Natural killer cell treated with Interleukin-12 subunit alpha and Interleukin-12 subunit beta and Interleukin-15 and Interleukin-18, amount 100 ng/mL, for 72 hours (primary cell): ENCODE measurements at regions not wholly inside any gene's neighbourhood (a gene's known extent, or its start where the extent isn't known, plus 50 kb on each side); places are given as distances from the start of the nearest gene placed in this dataset.
"Not testable (repeated sequence)": the region's sequence is repeated elsewhere in the genome, so short reads cannot be mapped to it uniquely, and the experiment has no call there.

Experiments
- ATAC-seq, 2 donors: fragments of 150-1000 bp; cut with Tn5 transposase in 1 of 2; sonication (Bioruptor Pico), chemical (Tn5 transposase) in 1 of 2; 2 replicates each; pipeline ENCODE4 v1.10.0; 2021
- DNase-seq: peaks from one replicate; pipeline ENCODE4 v3.0.0; 2022; ENCODE audit warnings: low spot score
- H3K27ac Mint-ChIP-seq, 2 donors: 1 replicate in 1 of 2; 2 replicates in 1 of 2; pipeline ENCODE4 v1.8.0; 2022; ENCODE audit warnings: mixed read lengths in 2 of 2, mild to moderate bottlenecking in 1 of 2, moderate library complexity in 1 of 2
- H3K27me3 Mint-ChIP-seq, 2 donors: 1 replicate in 1 of 2; 2 replicates in 1 of 2; pipeline ENCODE4 v1.8.0; 2022; ENCODE audit warnings: mixed read lengths in 2 of 2
- H3K36me3 Mint-ChIP-seq: one replicate; pipeline ENCODE4 v1.8.0; 2022; ENCODE audit warnings: mixed read lengths
- H3K4me1 Mint-ChIP-seq, 2 donors: 1 replicate in 1 of 2; 2 replicates in 1 of 2; pipeline ENCODE4 v1.8.0; 2022; ENCODE audit warnings: low read depth in 2 of 2, mixed read lengths in 2 of 2, mild to moderate bottlenecking in 1 of 2
- H3K4me3 Mint-ChIP-seq: one replicate; pipeline ENCODE4 v1.8.0; 2022; ENCODE audit warnings: mixed read lengths
- H3K9me3 Mint-ChIP-seq: 2 replicates; pipeline ENCODE4 v1.8.0; 2022; ENCODE audit warnings: mixed read lengths

- Mint-ChIP-seq H3K27ac (no peak overlapping the region), H3K27me3 (peaks cover 3 to 5% of the 10 kb centered on the region in 2 donors), H3K4me1 (no peaks in the 10 kb centered on the region), H3K4me3 (no peak overlapping the region), H3K9me3 (no peaks in the 10 kb centered on the region), H3K36me3 (no peaks in the 10 kb centered on the region)
- ATAC-seq (no peak), DNase-seq (no peak)
These were observed 54.1 kb upstream of the SHLD1 start for GRCh38 chr20:5696011-5696559.

- ATAC-seq, result no peak
- Mint-ChIP-seq H3K9me3 (no peaks in the 10 kb centered on the region), H3K4me1 (no peaks in the 10 kb centered on the region), H3K4me3 (no peak overlapping the region), H3K36me3 (no peaks in the 10 kb centered on the region), H3K27ac (no peak overlapping the region), H3K27me3 (peaks cover 0 to 5% of the 10 kb centered on the region in 2 donors)
- DNase-seq, result no peak
These were observed 58.1 kb upstream of the SHLD1 start for GRCh38 chr20:5691918-5692618.

- no peak for ATAC-seq
- Mint-ChIP-seq H3K27ac (no peak overlapping the region), H3K36me3 (no peaks in the 10 kb centered on the region), H3K4me3 (no peak overlapping the region), H3K9me3 (no peaks in the 10 kb centered on the region), H3K4me1 (no peaks in the 10 kb centered on the region), H3K27me3 (no peaks in the 10 kb centered on the region)
- DNase-seq, result no peak
These were observed 60.7 kb upstream of the SHLD1 start for GRCh38 chr20:5689463-5689862.

- ATAC-seq (peak in 1 of 2 donors; percentile 48), DNase-seq (no peak)
- H3K36me3 Mint-ChIP-seq, result no peaks in the 10 kb centered on the region
- no peaks in the 10 kb centered on the region for H3K4me1 Mint-ChIP-seq
- H3K27ac Mint-ChIP-seq, result no peak overlapping the region
- no peaks in the 10 kb centered on the region for H3K27me3 Mint-ChIP-seq
- no peak overlapping the region for H3K4me3 Mint-ChIP-seq
- no peaks in the 10 kb centered on the region for H3K9me3 Mint-ChIP-seq
These were observed 61.7 kb upstream of the SHLD1 start for GRCh38 chr20:5688431-5688972.

- Mint-ChIP-seq H3K4me3 (no peak overlapping the region), H3K27ac (no peak overlapping the region), H3K9me3 (no peaks in the 10 kb centered on the region), H3K27me3 (no peaks in the 10 kb centered on the region), H3K4me1 (no peaks in the 10 kb centered on the region), H3K36me3 (no peaks in the 10 kb centered on the region)
- DNase-seq (no peak), ATAC-seq (no peak)
These were observed 62.3 kb upstream of the SHLD1 start for GRCh38 chr20:5687884-5688283.

GRCh38 chr20:5686384-5687105 is 63.7 kb upstream of the SHLD1 start:
- Mint-ChIP-seq H3K27ac (no peak overlapping the region), H3K27me3 (no peaks in the 10 kb centered on the region), H3K36me3 (no peaks in the 10 kb centered on the region), H3K9me3 (no peaks in the 10 kb centered on the region), H3K4me1 (no peaks in the 10 kb centered on the region), H3K4me3 (no peak overlapping the region)
- no peak for ATAC-seq
- DNase-seq, result no peak

GRCh38 chr20:5682556-5682955 is 67.6 kb upstream of the SHLD1 start:
- not testable (repeated sequence) for H3K36me3 Mint-ChIP-seq, H3K4me1 Mint-ChIP-seq, H3K4me3 Mint-ChIP-seq, H3K27ac Mint-ChIP-seq, H3K9me3 Mint-ChIP-seq, DNase-seq, ATAC-seq, H3K27me3 Mint-ChIP-seq

- no peak overlapping the region for H3K4me3 Mint-ChIP-seq
- no peak overlapping the region for H3K27ac Mint-ChIP-seq
- ATAC-seq (no peak), DNase-seq (no peak)
- H3K36me3 Mint-ChIP-seq, result no peaks in the 10 kb centered on the region
- no peaks in the 10 kb centered on the region for H3K27me3 Mint-ChIP-seq
- H3K4me1 Mint-ChIP-seq, result no peaks in the 10 kb centered on the region
- no peaks in the 10 kb centered on the region for H3K9me3 Mint-ChIP-seq
These were observed 69.4 kb upstream of the GPCPD1 start for GRCh38 chr20:5680192-5680591.

GRCh38 chr20:5678777-5679176 is 68.0 kb upstream of the GPCPD1 start:
- DNase-seq, result no peak
- no peak for ATAC-seq
- H3K4me1 Mint-ChIP-seq, result no peaks in the 10 kb centered on the region
- H3K27ac Mint-ChIP-seq, result no peak overlapping the region
- no peaks in the 10 kb centered on the region for H3K36me3 Mint-ChIP-seq
- no peak overlapping the region for H3K4me3 Mint-ChIP-seq
- no peaks in the 10 kb centered on the region for H3K9me3 Mint-ChIP-seq
- no peaks in the 10 kb centered on the region for H3K27me3 Mint-ChIP-seq

- not testable (repeated sequence) for H3K27ac Mint-ChIP-seq, H3K27me3 Mint-ChIP-seq, ATAC-seq, H3K4me1 Mint-ChIP-seq, H3K9me3 Mint-ChIP-seq, DNase-seq, H3K36me3 Mint-ChIP-seq, H3K4me3 Mint-ChIP-seq
These were observed 67.1 kb upstream of the GPCPD1 start for GRCh38 chr20:5677944-5678343.

- ATAC-seq (peak; percentile 24), DNase-seq (no peak)
- H3K27me3 Mint-ChIP-seq, result no peaks in the 10 kb centered on the region
- no peaks in the 10 kb centered on the region for H3K36me3 Mint-ChIP-seq
- no peak overlapping the region for H3K4me3 Mint-ChIP-seq
- H3K4me1 Mint-ChIP-seq, result no peaks in the 10 kb centered on the region
- H3K9me3 Mint-ChIP-seq, result no peaks in the 10 kb centered on the region
- H3K27ac Mint-ChIP-seq, result no peak overlapping the region
These were observed 66.6 kb upstream of the GPCPD1 start for GRCh38 chr20:5677389-5677788.

- DNase-seq (no peak), ATAC-seq (no peak)
- Mint-ChIP-seq H3K36me3 (no peaks in the 10 kb centered on the region), H3K4me1 (no peaks in the 10 kb centered on the region), H3K27ac (no peak overlapping the region), H3K4me3 (no peak overlapping the region), H3K27me3 (no peaks in the 10 kb centered on the region), H3K9me3 (no peaks in the 10 kb centered on the region)
These were observed 64.6 kb upstream of the GPCPD1 start for GRCh38 chr20:5675103-5676091.

- Mint-ChIP-seq H3K9me3 (no peaks in the 10 kb centered on the region), H3K4me1 (no peaks in the 10 kb centered on the region), H3K36me3 (no peaks in the 10 kb centered on the region), H3K27ac (no peak overlapping the region), H3K27me3 (no peaks in the 10 kb centered on the region), H3K4me3 (no peak overlapping the region)
- no peak for ATAC-seq
- no peak for DNase-seq
These were observed 63.4 kb upstream of the GPCPD1 start for GRCh38 chr20:5674176-5674660.
